Esophagus (tissue), 2 donors: ENCODE measurements at regions not wholly inside any gene's neighbourhood (a gene's known extent, or its start where the extent isn't known, plus 50 kb on each side); places are given as distances from the start of the nearest gene placed in this dataset.

Experiments used
- H3K27ac ChIP-seq, 2 donors: one replicate each; pipeline ENCODE4 v1.5.1; 2013; ENCODE audit warnings: low read depth in 2 of 2, mild to moderate bottlenecking in 2 of 2, inconsistent platforms in 1 of 2, low read length in 1 of 2, moderate library complexity in 1 of 2
- H3K27me3 ChIP-seq, 2 donors: one replicate each; pipeline ENCODE4 v1.6.1; 2013; ENCODE audit warnings: low read length in 2 of 2, control low read depth in 1 of 2, mild to moderate bottlenecking in 1 of 2; ENCODE audit not compliant: insufficient read depth in 2 of 2, control insufficient read depth in 1 of 2
- H3K36me3 ChIP-seq, 2 donors: one replicate each; pipeline ENCODE4 v1.6.1; 2013; ENCODE audit warnings: low read length in 1 of 2; ENCODE audit not compliant: control insufficient read depth in 2 of 2, insufficient read depth in 2 of 2
- H3K4me1 ChIP-seq, 2 donors: one replicate each; pipeline ENCODE4 v1.6.1; 2013; ENCODE audit warnings: low read length in 1 of 2; ENCODE audit not compliant: control insufficient read depth in 2 of 2, insufficient read depth in 2 of 2
- H3K4me3 ChIP-seq, 2 donors: one replicate each; pipeline ENCODE4 v1.5.1; 2013; ENCODE audit warnings: low read length in 2 of 2, mild to moderate bottlenecking in 2 of 2, low read depth in 1 of 2, moderate library complexity in 1 of 2
- H3K9me3 ChIP-seq, 2 donors: one replicate each; pipeline ENCODE4 v1.6.1; 2013; ENCODE audit warnings: mild to moderate bottlenecking in 2 of 2, low read depth in 1 of 2, low read length in 1 of 2, moderate library complexity in 1 of 2; ENCODE audit not compliant: control insufficient read depth in 2 of 2, insufficient read depth in 1 of 2
- WGBS, 2 donors: extraction: QIAGEN DNeasy Blood & Tissue Kit; methylation state at CpG; one replicate each; pipeline ENCODE4 v1.1.7; 2013; 5-methylcytosine and 5-hydroxymethylcytosine counted together
- donor health status: healthy with polysubstance abuse.
- donor health status: Bipolar disorder and iron deficiency.

DNA sequence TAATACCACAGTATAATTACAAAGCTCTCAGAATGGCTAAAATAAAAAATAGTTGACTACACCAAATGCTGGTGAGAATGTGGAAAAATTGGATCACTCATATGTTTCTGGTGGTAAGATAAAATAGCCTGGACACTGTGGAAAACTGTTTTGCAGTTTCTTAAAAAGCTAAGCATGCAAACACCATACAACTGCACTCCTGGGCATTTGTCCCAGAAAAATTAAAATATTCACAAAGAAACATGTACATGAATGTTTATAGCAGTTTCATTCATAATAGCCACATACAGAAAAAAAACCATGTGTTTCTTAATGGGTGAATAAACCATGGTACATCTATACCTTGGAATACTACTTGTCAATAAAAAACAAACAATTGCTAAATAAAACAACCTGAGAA, 172.9 kb downstream of the AHR start:
- no peaks in the 10 kb centered on the region for H3K36me3 ChIP-seq
- H3K4me1 ChIP-seq: no peaks in the 10 kb centered on the region
- H3K27ac ChIP-seq: no peak overlapping the region
- no peaks in the 10 kb centered on the region for H3K9me3 ChIP-seq
- no peak overlapping the region for H3K4me3 ChIP-seq
- no peaks in the 10 kb centered on the region for H3K27me3 ChIP-seq

DNA sequence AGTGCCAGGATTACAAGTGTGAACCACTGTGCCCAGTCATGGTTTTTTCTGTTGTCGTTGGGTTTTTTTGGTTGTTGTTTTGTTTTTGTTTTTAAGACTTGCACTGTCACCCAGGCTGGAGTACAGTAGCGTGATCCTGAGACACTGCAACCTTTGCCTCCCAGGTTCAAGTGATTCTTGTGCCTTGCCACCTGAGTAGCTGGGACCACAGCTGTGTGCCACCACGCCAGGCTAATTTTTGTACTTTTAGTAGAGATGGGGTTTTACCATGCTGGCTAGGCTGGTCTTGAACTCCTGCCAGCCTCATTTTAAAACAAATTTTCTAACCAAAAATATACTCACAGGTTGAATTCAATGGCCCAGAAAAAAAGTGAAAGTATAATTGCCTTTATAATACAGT, 174.1 kb downstream of the AHR start:
- H3K27me3 ChIP-seq: no peaks in the 10 kb centered on the region
- 56 to 72% methylated on average over 3 of the region's 3 CpGs for WGBS, 2 donors
- no peaks in the 10 kb centered on the region for H3K9me3 ChIP-seq
- H3K4me1 ChIP-seq: no peaks in the 10 kb centered on the region
- no peak overlapping the region for H3K4me3 ChIP-seq
- H3K36me3 ChIP-seq: no peaks in the 10 kb centered on the region
- no peak overlapping the region for H3K27ac ChIP-seq

DNA sequence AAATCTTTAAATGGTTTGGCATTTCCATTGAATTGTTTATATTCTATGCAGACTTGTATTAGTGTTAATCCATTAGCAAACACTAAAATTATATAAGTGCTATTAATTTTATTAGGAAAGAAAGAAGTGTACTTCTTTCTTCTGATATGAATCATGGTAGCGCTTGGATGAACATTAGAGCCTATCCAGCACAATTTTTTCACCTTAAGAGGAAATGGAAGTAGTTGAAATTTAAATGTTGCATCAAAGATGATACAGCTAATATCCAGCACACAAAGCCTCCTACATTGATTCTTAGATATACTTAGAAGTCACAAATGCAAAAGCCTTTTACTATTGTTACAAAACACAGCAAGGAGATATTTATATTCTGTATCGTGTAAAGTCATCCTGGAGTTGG, 174.5 kb downstream of the AHR start:
- Histone ChIP-seq H3K9me3 (no peaks in the 10 kb centered on the region), H3K4me1 (no peaks in the 10 kb centered on the region), H3K4me3 (no peak overlapping the region), H3K27me3 (no peaks in the 10 kb centered on the region), H3K27ac (no peak overlapping the region), H3K36me3 (no peaks in the 10 kb centered on the region)
- 52 to 70% methylated on average over 2 of the region's 2 CpGs for WGBS, 2 donors

DNA sequence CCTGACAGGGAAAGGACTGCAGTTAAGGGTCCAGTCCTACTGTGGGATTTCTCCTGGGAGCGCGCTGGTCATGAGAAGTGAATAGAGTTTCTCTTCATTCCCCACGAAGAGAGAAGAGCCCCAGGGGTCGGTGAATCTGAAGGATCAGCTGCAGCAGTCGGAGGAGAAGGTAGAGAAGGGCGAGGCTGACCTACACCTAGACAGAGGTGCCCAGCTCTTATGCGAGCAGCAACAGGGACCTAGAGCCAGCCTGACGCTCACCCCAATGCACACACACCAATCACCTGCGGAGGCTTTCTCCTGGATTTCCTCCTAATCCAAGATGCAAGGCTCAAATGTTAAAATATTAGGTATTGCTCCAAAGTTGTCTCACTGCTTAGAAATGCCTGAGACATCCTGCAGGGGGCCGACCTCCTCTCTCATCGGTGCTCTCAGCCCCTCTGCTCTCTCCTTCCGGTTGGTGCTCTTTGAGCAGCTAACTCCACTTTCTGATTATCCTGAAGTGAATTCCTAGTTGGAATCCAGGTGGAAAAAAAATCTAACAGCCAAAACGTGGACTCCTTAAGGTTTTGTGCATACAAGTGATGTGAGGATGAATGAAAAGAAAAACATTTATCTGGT, 176.4 kb downstream of the AHR start:
- H3K4me1 ChIP-seq: no peaks in the 10 kb centered on the region
- H3K4me3 ChIP-seq: no peak overlapping the region
- no peaks in the 10 kb centered on the region for H3K36me3 ChIP-seq
- no peak overlapping the region for H3K27ac ChIP-seq
- WGBS, 2 donors: 90 to 93% methylated on average over 13 of the region's 13 CpGs
- H3K9me3 ChIP-seq: no peaks in the 10 kb centered on the region
- no peaks in the 10 kb centered on the region for H3K27me3 ChIP-seq

DNA sequence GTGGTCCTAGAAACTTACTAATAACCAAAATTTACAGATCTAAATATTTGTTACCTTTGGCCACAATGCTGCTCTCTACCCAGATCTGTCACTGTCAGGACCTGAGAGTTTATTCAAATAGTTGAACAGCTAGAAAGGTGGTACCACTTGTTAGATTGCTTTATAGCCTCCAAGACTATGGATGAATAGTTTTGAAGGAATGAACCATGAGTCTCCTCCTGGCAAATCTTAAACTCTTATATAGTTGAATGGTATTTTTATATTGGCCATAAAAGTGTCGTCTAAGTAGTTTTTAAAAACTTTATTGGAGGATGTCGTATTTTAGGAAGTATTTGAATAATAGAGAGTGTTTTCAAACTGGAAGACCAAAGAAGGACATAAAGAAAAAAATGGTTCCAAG, 178.7 kb downstream of the AHR start:
- Histone ChIP-seq H3K27ac (no peak overlapping the region), H3K9me3 (no peaks in the 10 kb centered on the region), H3K36me3 (no peaks in the 10 kb centered on the region), H3K4me3 (no peak overlapping the region), H3K4me1 (no peaks in the 10 kb centered on the region), H3K27me3 (no peaks in the 10 kb centered on the region)
- WGBS, 2 donors: 83 to 84% methylated on average over 2 of the region's 2 CpGs

DNA sequence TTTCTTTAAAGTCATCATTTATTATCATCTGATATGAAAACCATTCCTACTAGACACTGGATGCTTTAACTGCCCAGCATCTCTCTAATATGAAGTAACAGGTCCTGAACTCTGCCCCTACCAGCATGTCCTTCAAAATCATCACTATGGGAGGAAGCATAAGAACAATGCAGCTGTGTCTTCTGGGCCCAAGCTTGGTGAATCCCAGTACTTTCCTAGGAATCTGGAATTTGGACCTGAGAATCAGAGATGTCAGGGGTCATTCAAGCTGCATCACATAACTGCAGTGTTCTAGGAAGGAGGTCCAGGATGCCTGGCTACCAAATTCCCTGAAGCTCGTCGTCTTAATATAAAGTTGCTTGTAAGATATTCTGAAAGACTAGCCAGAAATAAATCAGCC, 182.7 kb downstream of the AHR start:
- Histone ChIP-seq H3K4me1 (no peaks in the 10 kb centered on the region), H3K27ac (no peak overlapping the region), H3K36me3 (no peaks in the 10 kb centered on the region), H3K9me3 (no peaks in the 10 kb centered on the region), H3K4me3 (no peak overlapping the region), H3K27me3 (no peaks in the 10 kb centered on the region)
- 84 to 95% methylated on average over 2 of the region's 2 CpGs for WGBS, 2 donors

DNA sequence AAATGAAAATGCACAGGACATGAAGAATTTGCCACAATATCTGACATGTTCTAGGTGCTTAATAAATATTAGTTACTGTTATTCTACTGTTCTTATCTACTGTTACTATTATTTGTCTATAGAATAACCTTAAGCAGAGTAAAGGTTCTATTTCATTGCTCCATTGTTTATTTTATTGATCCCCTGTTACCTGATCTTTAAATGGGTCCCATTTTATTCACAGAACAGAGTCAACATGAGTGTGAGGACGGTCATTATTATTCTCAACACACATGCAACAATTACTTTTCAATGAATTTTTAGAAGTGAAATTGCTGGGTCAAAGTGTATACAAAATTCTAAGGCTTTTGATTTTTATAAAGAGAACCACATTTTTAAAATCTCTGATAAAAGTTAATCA, 186.9 kb downstream of the AHR start:
- H3K27ac ChIP-seq: no peak overlapping the region
- no peaks in the 10 kb centered on the region for H3K4me1 ChIP-seq
- WGBS, 2 donors: 90 to 96% methylated on average over 1 of the region's 1 CpG
- H3K9me3 ChIP-seq: no peaks in the 10 kb centered on the region
- H3K27me3 ChIP-seq: no peaks in the 10 kb centered on the region
- H3K36me3 ChIP-seq: no peaks in the 10 kb centered on the region
- H3K4me3 ChIP-seq: no peak overlapping the region

DNA sequence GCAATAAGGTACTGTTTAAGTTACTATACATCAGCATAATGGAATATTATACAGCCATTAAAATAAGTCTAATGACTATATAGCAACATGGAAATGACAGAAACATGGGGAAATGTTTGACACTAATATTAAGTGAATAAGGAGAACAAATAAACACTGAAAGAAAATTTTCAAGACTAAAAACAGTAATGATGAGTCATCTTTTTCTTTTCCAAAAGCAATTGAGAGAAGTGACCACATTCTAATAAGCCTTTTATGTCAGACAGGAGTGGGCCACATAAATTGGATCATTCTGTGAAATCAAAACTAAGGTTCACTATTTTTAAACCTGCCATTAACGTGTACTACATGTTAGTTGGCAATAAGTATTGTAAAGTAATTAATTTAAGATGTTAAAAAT, 187.5 kb downstream of the AHR start:
- no peaks in the 10 kb centered on the region for H3K4me1 ChIP-seq
- no peaks in the 10 kb centered on the region for H3K27me3 ChIP-seq
- no peaks in the 10 kb centered on the region for H3K9me3 ChIP-seq
- H3K36me3 ChIP-seq: no peaks in the 10 kb centered on the region
- no peak overlapping the region for H3K4me3 ChIP-seq
- no peak overlapping the region for H3K27ac ChIP-seq
- WGBS, 2 donors: 72 to 84% methylated on average over 1 of the region's 1 CpG

DNA sequence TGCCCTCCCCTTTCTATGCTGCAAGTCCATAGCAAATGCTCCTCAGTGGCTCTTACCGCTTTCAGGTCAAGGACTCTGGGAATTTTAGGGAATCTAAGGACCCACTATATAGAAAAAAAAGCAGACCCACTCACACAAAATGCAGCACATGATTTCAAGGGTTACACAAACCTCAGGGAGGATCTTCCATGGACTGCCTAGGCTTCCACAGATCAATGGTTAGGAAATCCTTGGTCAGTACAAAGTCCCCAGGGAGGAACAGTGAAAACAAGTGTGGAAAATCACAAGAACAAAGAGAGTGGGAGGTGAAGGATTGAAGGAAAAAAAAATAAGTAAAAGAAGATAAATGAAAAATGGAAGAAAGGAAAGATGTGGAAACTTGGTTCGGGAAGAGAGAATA, 188.4 kb downstream of the AHR start:
- Histone ChIP-seq H3K4me3 (no peak overlapping the region), H3K36me3 (no peaks in the 10 kb centered on the region), H3K27me3 (no peaks in the 10 kb centered on the region), H3K4me1 (no peaks in the 10 kb centered on the region), H3K27ac (no peak overlapping the region), H3K9me3 (no peaks in the 10 kb centered on the region)
- WGBS, 2 donors: 90 to 93% methylated on average over 2 of the region's 2 CpGs

DNA sequence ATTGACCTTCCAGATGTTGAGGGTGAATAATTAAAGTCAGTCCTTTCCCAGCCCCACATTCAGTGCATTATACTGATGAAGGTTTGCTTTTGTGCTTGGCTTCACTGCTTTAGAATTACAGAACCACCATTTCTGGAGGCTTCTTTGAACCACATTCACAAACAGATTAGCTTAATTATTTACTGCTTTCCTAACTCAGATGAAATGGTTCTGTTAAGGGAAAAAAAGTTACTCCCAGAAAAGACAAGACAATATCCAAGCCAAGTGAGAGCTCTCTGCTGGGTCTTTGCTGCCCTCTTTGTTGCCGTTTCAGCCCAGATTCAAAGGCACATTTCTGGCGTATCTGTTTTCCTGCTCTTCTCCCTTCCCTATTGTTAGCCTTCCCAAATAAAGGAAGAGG, 188.9 kb downstream of the AHR start:
- no peak overlapping the region for H3K4me3 ChIP-seq
- no peak overlapping the region for H3K27ac ChIP-seq
- H3K9me3 ChIP-seq: no peaks in the 10 kb centered on the region
- 80 to 97% methylated on average over 2 of the region's 2 CpGs for WGBS, 2 donors
- no peaks in the 10 kb centered on the region for H3K4me1 ChIP-seq
- H3K27me3 ChIP-seq: no peaks in the 10 kb centered on the region
- H3K36me3 ChIP-seq: no peaks in the 10 kb centered on the region
